AG09309 (cell line): ENCODE measurements at regions not wholly inside any gene's neighbourhood (a gene's known extent, or its start where the extent isn't known, plus 50 kb on each side); places are given as distances from the start of the nearest gene placed in this dataset.

Experiments
- DNase-seq: peaks from one replicate; pipeline ENCODE4 v3.0.0-alpha.2; 2010; ENCODE audit warnings: low read depth
- H3K4me3 ChIP-seq: 2 replicates; pipeline ENCODE4 v1.5.1; 2011; ENCODE audit warnings: mild to moderate bottlenecking, low read depth, low read length, moderate library complexity; ENCODE audit not compliant: control insufficient read depth
- TF ChIP-seq, protein P1 (sequence below): IDR thresholded peaks from 2 replicates; pipeline ENCODE4 v1.5.1; 2011; ENCODE audit warnings: mild to moderate bottlenecking, low read depth, low read length, inconsistent platforms; ENCODE audit not compliant: insufficient read depth, control insufficient read depth; ENCODE audit errors: missing control alignments

DNA sequence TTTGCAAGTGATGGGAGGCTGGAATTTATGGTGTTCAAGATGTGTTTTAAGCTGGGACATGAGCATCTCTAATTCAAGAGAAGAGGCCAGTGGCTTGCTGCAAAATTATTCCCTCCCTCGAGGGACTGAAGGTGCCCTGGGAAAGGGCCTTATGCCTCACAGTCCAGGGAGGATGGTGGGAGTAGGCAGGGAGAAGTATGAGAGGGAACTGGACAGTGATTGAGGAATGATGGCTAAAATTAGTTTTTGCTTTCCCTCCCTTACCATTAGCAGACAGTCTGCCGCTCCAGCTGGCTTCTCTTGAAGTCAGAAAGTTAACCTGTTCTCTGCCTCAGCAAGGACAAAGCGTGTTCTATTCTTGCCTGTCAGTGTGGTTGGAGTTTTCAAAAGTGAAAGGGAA lies 139.8 kb upstream of the SEMA6D start:
- DNase-seq, result no peak
- TF ChIP-seq, protein P1, sequence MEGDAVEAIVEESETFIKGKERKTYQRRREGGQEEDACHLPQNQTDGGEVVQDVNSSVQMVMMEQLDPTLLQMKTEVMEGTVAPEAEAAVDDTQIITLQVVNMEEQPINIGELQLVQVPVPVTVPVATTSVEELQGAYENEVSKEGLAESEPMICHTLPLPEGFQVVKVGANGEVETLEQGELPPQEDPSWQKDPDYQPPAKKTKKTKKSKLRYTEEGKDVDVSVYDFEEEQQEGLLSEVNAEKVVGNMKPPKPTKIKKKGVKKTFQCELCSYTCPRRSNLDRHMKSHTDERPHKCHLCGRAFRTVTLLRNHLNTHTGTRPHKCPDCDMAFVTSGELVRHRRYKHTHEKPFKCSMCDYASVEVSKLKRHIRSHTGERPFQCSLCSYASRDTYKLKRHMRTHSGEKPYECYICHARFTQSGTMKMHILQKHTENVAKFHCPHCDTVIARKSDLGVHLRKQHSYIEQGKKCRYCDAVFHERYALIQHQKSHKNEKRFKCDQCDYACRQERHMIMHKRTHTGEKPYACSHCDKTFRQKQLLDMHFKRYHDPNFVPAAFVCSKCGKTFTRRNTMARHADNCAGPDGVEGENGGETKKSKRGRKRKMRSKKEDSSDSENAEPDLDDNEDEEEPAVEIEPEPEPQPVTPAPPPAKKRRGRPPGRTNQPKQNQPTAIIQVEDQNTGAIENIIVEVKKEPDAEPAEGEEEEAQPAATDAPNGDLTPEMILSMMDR, result no peak
- no peak overlapping the region for H3K4me3 ChIP-seq

DNA sequence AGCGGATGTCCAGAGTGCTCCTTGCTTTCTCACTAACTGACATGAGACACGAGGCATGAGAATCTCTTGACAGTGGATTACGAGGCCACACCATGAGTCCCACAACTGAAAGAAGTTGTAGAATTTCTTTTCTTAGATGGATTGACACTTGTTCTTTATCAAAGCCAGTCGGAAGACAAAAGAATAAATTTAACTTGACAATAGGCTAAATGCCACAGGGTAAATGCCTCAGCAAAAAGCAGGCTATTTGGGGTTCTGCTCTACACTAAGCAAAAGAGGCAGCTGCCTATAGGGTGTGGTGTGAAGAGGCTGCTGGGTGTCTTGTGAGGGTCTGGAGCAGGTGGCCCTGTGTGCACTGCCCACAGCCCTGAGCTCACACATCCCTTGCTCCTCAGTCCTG lies 135.1 kb upstream of the SEMA6D start:
- TF ChIP-seq, protein P1, result no peak
- no peak for DNase-seq
- no peak overlapping the region for H3K4me3 ChIP-seq

DNA sequence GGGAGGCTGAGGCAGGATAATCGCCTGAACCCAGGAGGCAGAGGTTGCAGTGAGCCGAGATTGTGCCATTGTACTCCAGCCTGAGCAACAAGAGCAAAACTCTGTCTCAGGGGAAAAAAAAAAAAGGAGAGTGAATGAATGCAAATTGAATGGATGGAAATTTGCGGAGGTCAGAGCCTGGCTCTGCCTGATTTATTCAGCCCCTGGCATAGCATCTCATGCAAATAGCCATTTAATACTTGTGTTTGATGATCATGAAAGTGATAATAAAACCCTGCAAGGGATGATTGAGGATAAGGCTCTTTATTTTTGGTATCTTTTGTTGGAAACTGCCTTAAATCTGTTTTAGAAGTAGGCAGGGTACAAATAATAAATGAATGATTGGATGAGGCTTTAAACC lies 133.0 kb upstream of the SEMA6D start:
- no peak overlapping the region for H3K4me3 ChIP-seq
- TF ChIP-seq, protein P1, result no peak
- no peak for DNase-seq

DNA sequence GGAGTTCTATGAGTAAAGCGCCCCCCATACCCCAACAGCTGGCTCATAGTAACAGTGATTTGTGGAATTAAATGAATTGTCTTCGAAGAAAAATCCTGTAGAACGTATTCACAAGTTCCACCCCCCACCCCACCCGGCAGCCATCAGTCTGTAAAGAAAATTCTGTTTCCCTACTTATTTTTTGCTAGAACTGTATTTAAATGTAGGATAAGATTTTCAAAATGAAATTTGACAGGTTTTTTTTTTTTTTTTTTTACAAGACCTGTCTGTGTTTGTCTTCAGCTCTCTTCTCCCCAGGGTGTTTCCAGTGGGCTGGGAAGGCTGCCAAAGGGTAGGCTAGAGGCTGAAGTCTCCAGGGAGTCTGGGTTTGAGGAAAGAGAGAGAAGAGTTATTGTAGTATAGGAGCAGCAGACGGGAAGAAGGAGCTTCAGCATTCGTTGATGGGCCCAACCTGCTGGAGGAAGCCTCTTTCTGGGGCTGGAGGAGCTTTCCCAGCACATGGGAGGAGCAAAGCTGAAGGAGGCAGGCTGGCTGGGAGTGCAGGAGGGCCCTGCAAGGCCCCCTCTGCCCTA lies 130.6 kb upstream of the SEMA6D start:
- H3K4me3 ChIP-seq, result no peak overlapping the region
- TF ChIP-seq, protein P1, result no peak
- DNase-seq, result no peak

DNA sequence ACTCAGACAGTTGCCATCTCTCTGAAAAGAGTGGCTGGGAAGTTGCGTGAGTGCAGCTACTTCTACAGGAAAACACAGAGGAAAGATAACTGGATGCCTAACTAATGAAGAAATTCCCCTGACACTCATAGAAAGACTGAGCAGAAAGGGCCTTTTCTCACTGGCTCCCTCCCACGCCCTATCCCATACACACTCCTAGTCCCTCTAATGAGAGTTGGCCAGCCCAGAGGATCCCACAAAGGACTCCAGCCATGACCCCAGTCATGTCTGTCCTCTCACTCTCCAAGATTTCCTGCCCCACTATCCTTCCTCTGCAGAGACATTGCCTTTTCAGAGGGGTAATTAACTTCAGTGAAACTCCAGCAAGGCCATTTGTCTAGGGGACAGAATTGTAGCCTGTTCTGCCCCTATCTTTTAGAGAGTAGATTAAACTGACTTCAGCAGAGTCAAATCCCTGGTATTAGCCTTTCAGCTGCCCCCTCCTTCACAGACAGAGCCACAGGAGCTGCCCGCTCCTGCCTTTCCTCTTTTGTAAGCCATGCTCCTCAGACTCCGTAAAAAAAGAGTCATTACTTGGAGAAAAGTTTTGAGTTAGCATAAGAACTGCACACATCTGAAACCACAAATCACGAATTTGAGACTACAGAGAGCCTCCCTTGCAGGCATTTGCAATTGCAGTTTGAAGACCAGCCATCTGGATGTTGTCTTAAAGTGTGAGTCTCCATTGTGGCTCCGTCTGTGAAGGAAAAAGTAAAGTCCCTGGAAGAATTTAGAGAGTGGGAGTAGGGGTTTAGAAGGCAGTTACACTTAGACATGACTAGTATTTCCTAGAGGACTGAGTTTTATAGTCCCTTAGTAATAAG lies 129.1 kb upstream of the SEMA6D start:
- TF ChIP-seq, protein P1, result no peak
- DNase-seq, result no peak
- H3K4me3 ChIP-seq, result no peak overlapping the region

DNA sequence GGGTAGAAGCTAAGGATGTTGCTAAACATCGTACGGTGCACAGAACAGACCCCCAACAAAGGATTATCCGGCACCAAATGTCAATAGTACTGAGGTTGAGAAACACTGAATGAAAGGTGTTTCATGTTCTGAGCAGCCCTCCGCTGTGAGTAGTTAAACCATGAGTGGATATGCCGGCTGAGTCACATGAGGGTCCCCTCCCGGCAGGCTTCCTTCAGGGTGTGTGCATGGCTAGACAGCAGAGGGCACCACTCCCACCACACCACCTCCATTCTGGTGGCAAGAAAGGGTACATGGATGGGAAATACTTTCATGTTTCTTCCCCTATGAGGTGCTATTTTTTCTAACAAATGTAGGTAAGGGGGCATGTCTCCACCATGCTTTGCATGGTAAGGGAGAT lies 128.3 kb upstream of the SEMA6D start:
- H3K4me3 ChIP-seq, result no peak overlapping the region
- DNase-seq, result no peak
- TF ChIP-seq, protein P1, result no peak
